ENCODE measurements at regions not wholly inside any gene's neighbourhood (a gene's known extent, or its start where the extent isn't known, plus 50 kb on each side); places are given as distances from the start of the nearest gene placed in this dataset.
A peak's percentile ranks its signal among the peaks of the same experiment; 100 is the strongest.
"Not testable (repeated sequence)": the region's sequence is repeated elsewhere in the genome, so short reads cannot be mapped to it uniquely, and the experiment has no call there.

GRCh38 chr2:95654897-95655296 lies 63.1 kb downstream of the TRIM43 start:
- DNase-seq = not testable (repeated sequence)

- not testable (repeated sequence) for DNase-seq
Observed at GRCh38 chr2:95656553-95656952, 64.8 kb downstream of the TRIM43 start.

- not testable (repeated sequence) for DNase-seq
Observed at GRCh38 chr2:95657937-95658336, 66.1 kb downstream of the TRIM43 start.

GRCh38 chr2:95660766-95661562 lies 69.2 kb downstream of the TRIM43 start:
- DNase-seq = not testable (repeated sequence)

DNA sequence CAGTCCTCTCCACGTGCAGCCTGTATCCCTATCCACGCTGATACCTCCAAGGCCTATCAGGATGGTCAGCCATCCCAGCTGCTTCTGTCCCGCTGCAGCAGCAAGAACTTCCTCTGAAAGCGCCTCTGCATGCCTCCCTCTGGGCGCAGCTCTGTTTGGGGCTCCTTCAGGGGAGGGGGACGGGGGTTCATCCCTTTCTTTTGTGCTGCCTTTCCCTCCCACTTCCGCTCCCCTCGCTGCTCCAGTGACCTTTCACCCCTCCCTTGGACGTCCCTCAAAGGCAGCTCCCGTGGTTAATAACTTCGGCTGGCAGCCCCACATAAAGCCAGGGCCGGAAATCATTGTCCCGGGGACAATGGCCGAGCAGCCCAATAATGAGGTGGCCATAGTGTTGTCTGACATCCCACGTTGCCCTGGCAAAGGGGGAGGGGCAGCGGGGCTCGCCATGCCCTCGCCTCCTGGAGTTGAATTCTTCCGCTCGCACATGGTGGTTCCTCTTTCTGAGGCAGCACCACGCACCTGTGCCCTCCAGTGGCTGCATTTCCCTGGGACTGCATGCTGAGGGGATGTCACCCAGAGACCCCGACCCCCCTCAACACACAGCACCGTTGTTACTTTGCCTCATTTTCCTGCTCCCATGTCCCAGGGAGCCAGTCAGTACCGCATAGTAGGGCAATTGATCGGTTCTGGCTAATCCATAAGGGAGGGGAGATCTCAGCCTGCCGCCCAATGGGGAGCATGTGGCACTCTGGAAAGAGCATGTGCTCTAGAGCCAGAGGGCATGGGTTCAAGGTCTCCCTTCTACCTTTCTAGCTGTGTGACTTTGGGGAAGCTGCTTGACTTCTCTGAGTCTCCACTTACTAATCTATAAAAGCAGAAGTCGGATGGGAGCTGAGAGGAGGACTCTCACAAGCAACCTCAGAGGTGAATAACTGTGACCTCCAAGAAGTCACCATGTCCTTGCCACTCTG lies 72.0 kb downstream of the TRIM43 start:
- not testable (repeated sequence) for DNase-seq

- peak in 1 of 3 donors; percentile 19 for DNase-seq
Observed at GRCh38 chr2:95666636-95667035, 74.8 kb downstream of the TRIM43 start.

DNA sequence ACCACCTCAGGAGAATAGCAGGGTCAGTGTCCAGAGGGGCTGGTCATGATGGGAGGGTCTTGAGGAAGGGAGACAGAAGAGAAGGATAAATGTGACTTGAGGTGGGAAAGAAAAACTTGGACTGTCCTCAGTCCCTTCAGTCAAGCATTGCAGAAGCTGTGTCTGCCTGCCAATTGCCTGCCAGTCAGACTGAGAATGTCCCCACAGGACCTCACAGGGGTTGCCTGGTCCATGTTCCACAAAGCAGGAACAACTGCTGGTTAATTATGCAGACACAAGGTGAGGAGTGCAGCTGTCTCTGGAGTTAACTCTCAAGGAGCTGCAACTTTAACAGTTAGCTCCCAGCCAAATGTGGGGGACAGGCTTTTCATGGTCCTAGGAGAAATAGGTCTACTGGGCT lies 75.7 kb downstream of the TRIM43 start:
- no peak for DNase-seq

DNA sequence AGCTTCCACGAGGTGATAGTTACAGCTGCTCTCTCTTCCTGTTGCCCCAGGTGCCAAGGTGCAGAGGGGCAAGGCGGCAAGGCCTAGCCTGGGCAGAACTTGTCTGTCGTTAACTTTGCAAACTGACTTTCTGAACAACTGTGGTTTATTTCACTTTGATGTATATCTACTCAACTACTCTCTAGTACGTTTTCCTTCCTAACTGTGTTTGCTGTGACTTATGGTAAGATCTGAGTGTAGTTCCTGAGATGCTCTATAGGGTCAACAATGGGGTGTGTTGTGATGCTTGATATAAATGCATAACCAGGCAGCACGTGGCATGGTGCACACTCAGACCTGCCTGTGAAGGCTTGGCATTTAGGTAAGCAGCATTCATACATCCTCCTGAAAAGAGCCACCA lies 77.1 kb downstream of the TRIM43 start:
- DNase-seq = not testable (repeated sequence)

- peak in 1 of 3 donors; percentile 19 for DNase-seq
Observed at GRCh38 chr2:95669441-95669991, 77.7 kb downstream of the TRIM43 start.

- peak in 1 of 3 donors; percentile 18 for DNase-seq
Observed at GRCh38 chr2:95670167-95670566, 78.4 kb downstream of the TRIM43 start.

- no peak for DNase-seq
Observed at GRCh38 chr2:95670686-95671085, 78.9 kb downstream of the TRIM43 start.

- DNase-seq = not testable (repeated sequence)
Observed at GRCh38 chr2:95671171-95671570, 79.4 kb downstream of the TRIM43 start.

DNA sequence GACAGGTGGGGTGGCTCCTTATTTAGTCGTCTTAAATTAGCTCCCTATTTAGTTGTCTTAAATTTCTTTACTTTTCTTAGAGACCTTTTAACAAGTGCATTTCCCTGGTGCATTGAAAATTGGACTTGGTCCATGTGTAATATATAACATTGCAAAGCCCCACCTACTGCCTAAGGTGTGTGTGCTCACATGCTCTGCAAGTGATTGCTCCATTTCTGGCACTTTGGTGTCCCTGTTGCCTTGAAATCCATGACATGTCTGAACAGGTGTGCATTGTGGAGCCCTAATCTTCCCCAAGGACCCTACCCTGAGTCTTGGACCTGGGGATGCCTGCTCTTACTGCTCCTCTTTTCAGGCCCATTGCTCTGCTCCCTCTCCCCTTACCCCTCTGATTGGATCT lies 80.2 kb downstream of the TRIM43 start:
- DNase-seq = not testable (repeated sequence)

DNA sequence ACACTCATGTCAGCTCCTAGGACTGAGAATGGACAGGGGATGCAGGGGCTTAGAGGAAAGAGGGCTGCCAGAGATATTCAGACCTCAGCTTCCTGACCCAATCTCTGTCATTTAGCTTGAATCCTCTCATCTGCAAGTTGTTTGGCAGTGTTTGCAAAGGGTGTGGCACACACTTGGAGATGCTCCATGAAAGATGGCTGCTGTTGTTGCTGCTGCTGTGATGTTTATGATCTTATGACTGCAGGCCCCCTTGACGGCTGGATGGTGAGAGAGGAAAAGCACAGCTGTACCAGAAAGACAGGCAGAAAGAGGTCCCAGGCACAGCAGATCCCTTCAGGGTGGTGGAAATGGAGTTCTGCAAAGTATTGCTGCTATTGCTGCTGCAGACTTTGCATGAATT lies 80.7 kb downstream of the TRIM43 start:
- not testable (repeated sequence) for DNase-seq

- peak; percentile 45 to 51 (median 46) for DNase-seq
Observed at GRCh38 chr2:95674186-95674585, 82.4 kb downstream of the TRIM43 start.

- not testable (repeated sequence) for DNase-seq
Observed at GRCh38 chr2:95676573-95676972, 84.8 kb downstream of the TRIM43 start.

DNA sequence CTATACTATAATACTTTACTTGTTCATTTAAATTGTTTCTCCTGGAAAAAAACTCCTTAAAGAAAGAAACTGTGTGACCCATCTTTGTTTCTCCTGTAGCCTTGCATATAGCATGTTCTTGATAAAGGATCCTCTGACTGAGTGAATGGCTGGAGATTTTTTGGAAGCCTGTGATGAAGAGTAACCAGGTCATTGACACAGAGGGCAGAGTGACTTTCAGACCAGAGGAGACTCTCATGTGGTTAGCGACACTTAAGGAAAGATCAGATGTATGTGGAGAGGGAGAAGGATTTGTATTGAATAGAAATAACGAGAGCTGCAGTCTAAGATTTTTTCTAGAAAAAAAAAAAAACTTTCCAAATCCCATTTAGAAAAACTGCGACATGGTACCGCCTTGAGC lies 85.5 kb downstream of the TRIM43 start:
- no peak for DNase-seq

DNA sequence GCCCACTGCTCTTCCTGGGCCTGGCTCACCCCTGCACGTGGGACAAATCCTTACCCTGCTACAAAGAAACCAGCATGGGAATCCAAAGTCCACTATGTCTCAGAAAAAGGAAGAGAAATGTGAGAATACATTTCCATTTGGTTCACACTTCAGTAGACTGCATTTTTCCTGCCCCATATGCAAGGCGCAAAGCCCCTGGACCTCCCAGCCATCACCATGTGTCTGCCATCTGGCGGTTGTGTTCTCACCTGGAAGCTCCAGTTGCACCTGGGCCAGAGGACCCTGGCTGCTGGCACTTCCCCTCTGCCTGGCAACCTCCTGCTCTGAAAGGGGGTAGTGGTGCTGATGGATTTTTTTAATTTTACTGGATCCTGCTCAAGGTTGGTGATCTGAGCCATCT lies 86.0 kb downstream of the TRIM43 start:
- not testable (repeated sequence) for DNase-seq

- DNase-seq = not testable (repeated sequence)
Observed at GRCh38 chr2:95681158-95681557, 89.4 kb downstream of the TRIM43 start.

- DNase-seq = not testable (repeated sequence)
Observed at GRCh38 chr2:95681589-95682081, 89.8 kb downstream of the TRIM43 start.

DNA sequence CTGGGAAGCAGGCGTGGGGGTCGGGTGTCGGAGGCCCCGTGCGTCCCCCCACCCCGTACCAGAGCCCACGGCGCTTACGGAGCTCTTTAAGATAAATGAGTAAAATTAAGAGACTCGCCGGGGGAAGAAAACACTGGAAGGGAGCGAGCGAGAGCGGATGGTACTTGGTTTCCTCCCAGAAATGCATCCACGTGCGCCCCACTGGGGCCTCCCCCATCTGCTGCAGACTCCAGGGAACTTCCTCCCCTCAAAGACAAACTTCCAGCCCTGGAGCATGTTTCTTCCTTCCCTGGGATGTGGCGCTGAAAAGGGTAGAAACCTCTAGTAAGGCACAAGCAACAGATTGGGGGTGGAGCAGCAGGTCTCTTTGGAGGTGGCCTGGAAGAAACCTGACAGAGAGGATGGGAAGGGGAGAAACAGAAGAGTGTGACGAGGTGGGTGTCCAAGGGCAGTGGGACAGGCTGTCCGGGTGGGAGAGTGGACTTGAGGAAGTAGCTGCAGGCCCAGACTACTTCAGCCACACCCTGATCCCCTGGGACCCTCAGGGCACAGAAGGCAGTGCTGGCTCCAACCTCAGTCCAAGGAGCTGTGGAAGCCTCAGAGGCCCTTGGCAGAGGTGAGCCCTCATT lies 91.2 kb downstream of the TRIM43 start:
- not testable (repeated sequence) for DNase-seq

DNA sequence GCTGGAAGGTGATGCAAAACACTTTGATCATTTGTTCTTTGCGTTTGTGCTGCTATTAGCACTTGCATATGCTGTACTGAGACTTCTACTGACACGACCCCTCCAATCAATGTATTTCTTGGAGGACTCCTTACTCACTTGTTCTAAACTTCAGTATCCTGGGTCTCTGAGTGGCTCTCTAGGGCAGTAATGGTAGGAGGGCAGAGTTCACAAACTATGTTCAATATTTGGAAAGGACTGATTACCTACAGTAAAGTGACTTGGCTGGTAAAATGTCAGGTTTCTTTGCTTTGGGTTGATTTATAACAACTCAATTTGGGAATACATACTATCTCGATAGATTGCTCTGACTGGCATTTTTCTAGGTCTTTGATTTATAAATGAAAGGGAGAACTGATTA lies 93.7 kb downstream of the TRIM43 start:
- no peak for DNase-seq
